SK-N-SH (cell line): ENCODE measurements at regions not wholly inside any gene's neighbourhood (a gene's known extent, or its start where the extent isn't known, plus 50 kb on each side); places are given as distances from the start of the nearest gene placed in this dataset.

Experiments
- CTCF ChIA-PET: fragments of 300-600, 350-600 bp; formaldehyde crosslinking; extraction: SDS; loops from one replicate; lab custom pipeline; 2021; lab: Yijun Ruan, JAX
- POLR2A ChIA-PET: fragments of 350-600 bp; sonication (Branson Sonifier 250); formaldehyde crosslinking; extraction: SDS; loops from one replicate; lab custom pipeline; 2020; ENCODE audit warnings: antibody characterized with exemption, inconsistent platforms; lab: Yijun Ruan, JAX
- DNase-seq: peaks from one replicate; pipeline ENCODE4 v3.0.0; 2012
- H2AFZ ChIP-seq: fragments of 200-600 bp; sonication (generic); 2 replicates; pipeline ENCODE4 v1.8.1; 2016; ENCODE audit warnings: antibody characterized with exemption, mild to moderate bottlenecking, low read depth
- H3F3A ChIP-seq: fragments of 200-600 bp; sonication (generic); replicated peaks from 2 replicates; pipeline ENCODE3; 2016; ENCODE audit warnings: antibody characterized with exemption, mild to moderate bottlenecking; ENCODE audit not compliant: insufficient read depth
- H3K27ac ChIP-seq, 2 experiments: fragments of 200-500 bp in 1 of 2; fragments of 200-600 bp in 1 of 2; sonication (Bioruptor generic) in 1 of 2; sonication (generic), shearing (Covaris generic) in 1 of 2; 2 replicates each; pipeline versions ENCODE4 v1.5.1 to v1.6.1; 2014 to 2016; ENCODE audit warnings: low read depth in 2 of 2, inconsistent platforms in 1 of 2, low read length in 1 of 2, mild to moderate bottlenecking in 1 of 2, mixed read lengths in 1 of 2
- H3K27me3 ChIP-seq: fragments of 200-600 bp; sonication (generic), shearing (Covaris generic); 2 replicates; pipeline ENCODE4 v1.6.1; 2016; ENCODE audit warnings: mixed run types; ENCODE audit not compliant: insufficient read depth
- H3K36me3 ChIP-seq, 2 experiments: fragments of 200-500 bp in 1 of 2; fragments of 200-600 bp in 1 of 2; sonication (Bioruptor generic) in 1 of 2; sonication (generic) in 1 of 2; replicated peaks in 1 of 2; 2 replicates each; pipeline versions ENCODE3 to v1.5.1; 2014 to 2016; ENCODE audit warnings: low read length in 1 of 2, mild to moderate bottlenecking in 1 of 2; ENCODE audit not compliant: insufficient read depth in 2 of 2, control insufficient read depth in 1 of 2
- H3K4me1 ChIP-seq, 2 experiments: fragments of 200-500 bp in 1 of 2; fragments of 200-600 bp in 1 of 2; sonication (Bioruptor generic) in 1 of 2; sonication (generic), shearing (Covaris generic) in 1 of 2; 2 replicates each; pipeline versions ENCODE4 v1.5.1 to v1.6.1; 2014 to 2016; ENCODE audit warnings: low read depth in 1 of 2, low read length in 1 of 2, mixed run types in 1 of 2; ENCODE audit not compliant: insufficient read depth in 2 of 2, control insufficient read depth in 1 of 2
- H3K4me2 ChIP-seq: fragments of 200-600 bp; sonication (generic), shearing (Covaris generic); 2 replicates; pipeline ENCODE4 v1.6.1; 2017; ENCODE audit warnings: mixed run types
- H3K4me3 ChIP-seq, 2 experiments: fragments of 200-500 bp in 1 of 2; fragments of 200-600 bp in 1 of 2; sonication (Bioruptor generic) in 1 of 2; sonication (generic), shearing (Covaris generic) in 1 of 2; 2 replicates each; pipeline versions ENCODE4 v1.5.1 to v1.8.1; 2014 to 2016; ENCODE audit warnings: low read depth in 2 of 2, inconsistent platforms in 1 of 2, low read length in 1 of 2, mild to moderate bottlenecking in 1 of 2, mixed read lengths in 1 of 2, moderate library complexity in 1 of 2
- H3K79me2 ChIP-seq: fragments of 200-600 bp; sonication (generic); 2 replicates; pipeline ENCODE4 v1.8.1; 2017; ENCODE audit warnings: mild to moderate bottlenecking; ENCODE audit not compliant: insufficient read depth
- H3K9ac ChIP-seq: fragments of 200-600 bp; sonication (generic); 2 replicates; pipeline ENCODE4 v1.6.1; 2017; ENCODE audit warnings: mixed run types
- H3K9me2 ChIP-seq: fragments of 200-600 bp; sonication (generic); 2 replicates; pipeline ENCODE4 v1.6.1; 2017; ENCODE audit warnings: mixed run types
- H3K9me3 ChIP-seq: fragments of 200-600 bp; sonication (generic); 2 replicates; pipeline ENCODE4 v1.6.1; 2017; ENCODE audit warnings: mixed run types, mild to moderate bottlenecking, moderate library complexity
- H4K20me1 ChIP-seq: fragments of 200-600 bp; sonication (generic); 2 replicates; pipeline ENCODE4 v1.6.1; 2017; ENCODE audit warnings: mild to moderate bottlenecking, mixed run types; ENCODE audit not compliant: insufficient read depth
- EP300 ChIP-seq, 2 experiments: IDR thresholded peaks; 2 replicates each; pipeline versions ENCODE4 v1.4.0 to v1.6.1; 2012; ENCODE audit warnings: borderline replicate concordance in 1 of 2, low read depth in 1 of 2, low read length in 1 of 2
- EZH2phosphoT487 ChIP-seq: fragments of 200-600 bp; sonication (generic); IDR thresholded peaks from 2 replicates; pipeline ENCODE4 v1.6.1; 2017; ENCODE audit warnings: low read depth, mixed run types, mild to moderate bottlenecking, antibody characterized with exemption, moderate library complexity, borderline replicate concordance
- FOSL2 ChIP-seq: IDR thresholded peaks from 2 replicates; pipeline ENCODE4 v1.4.0; 2012; ENCODE audit warnings: low read depth, mild to moderate bottlenecking, moderate library complexity, borderline replicate concordance
- FOXJ3 ChIP-seq: sonication (generic); formaldehyde crosslinking; IDR thresholded peaks from 2 replicates; pipeline ENCODE4 v1.5.1; 2020; ENCODE audit warnings: mild to moderate bottlenecking, missing genetic modification reagents
- GABPA ChIP-seq: IDR thresholded peaks from 2 replicates; pipeline ENCODE4 v1.4.0; 2012; ENCODE audit warnings: low read depth, mild to moderate bottlenecking
- JUND ChIP-seq: IDR thresholded peaks from 2 replicates; pipeline ENCODE4 v1.4.0; 2012
- MXI1 ChIP-seq: IDR thresholded peaks from 2 replicates; pipeline ENCODE4 v1.6.1; 2012; ENCODE audit warnings: mild to moderate bottlenecking, low read depth, low read length, improper control_type of control experiment
- NFIC ChIP-seq: IDR thresholded peaks from 2 replicates; pipeline ENCODE4 v1.4.0; 2012; ENCODE audit warnings: borderline replicate concordance
- RAD21 ChIP-seq: IDR thresholded peaks from 2 replicates; pipeline ENCODE4 v1.6.1; 2012; ENCODE audit warnings: mild to moderate bottlenecking, low read length
- RCOR1 ChIP-seq: fragments of 150-350 bp; IDR thresholded peaks from 2 replicates; pipeline ENCODE4 v1.6.1; 2017; ENCODE audit warnings: antibody characterized with exemption, low read length
- RFX5 ChIP-seq: IDR thresholded peaks from 2 replicates; pipeline ENCODE4 v1.6.1; 2012; ENCODE audit warnings: mild to moderate bottlenecking, improper control_type of control experiment, low read length
- RXRA ChIP-seq: IDR thresholded peaks from 2 replicates; pipeline ENCODE4 v1.4.0; 2012; ENCODE audit warnings: low read depth, mild to moderate bottlenecking, borderline replicate concordance
- SMC3 ChIP-seq: IDR thresholded peaks from 2 replicates; pipeline ENCODE4 v1.6.1; 2012; ENCODE audit warnings: low read depth, low read length, improper control_type of control experiment
- TAF1 ChIP-seq: IDR thresholded peaks from 2 replicates; pipeline ENCODE4 v1.6.1; 2012; ENCODE audit warnings: low read depth, mild to moderate bottlenecking, low read length, moderate library complexity, borderline replicate concordance
- TCF12 ChIP-seq: IDR thresholded peaks from 2 replicates; pipeline ENCODE4 v1.4.0; 2012
- TEAD4 ChIP-seq: IDR thresholded peaks from 2 replicates; pipeline ENCODE4 v1.4.0; 2012; ENCODE audit warnings: mild to moderate bottlenecking, borderline replicate concordance; ENCODE audit not compliant: insufficient read depth
- WGBS: methylation state at CpG from one replicate; pipeline ENCODE4 v1.1.6; 2017; ENCODE audit warnings: low lambda C conversion rate; 5-methylcytosine and 5-hydroxymethylcytosine counted together
- TF ChIP-seq, protein P1 (sequence below): IDR thresholded peaks from 2 replicates; pipeline ENCODE4 v1.4.0; 2012; ENCODE audit warnings: low read depth, borderline replicate concordance
- TF ChIP-seq, protein P2 (sequence below): IDR thresholded peaks from 2 replicates; pipeline ENCODE4 v1.4.0; 2012; ENCODE audit warnings: low read depth, borderline replicate concordance
- TF ChIP-seq, protein P3 (sequence below): fragments of 150-350 bp; IDR thresholded peaks from 2 replicates; pipeline ENCODE4 v1.6.1; 2016; ENCODE audit warnings: mild to moderate bottlenecking, low read depth, low read length
- TF ChIP-seq, protein P4 (sequence below): IDR thresholded peaks from 2 replicates; pipeline ENCODE4; 2012

DNA sequence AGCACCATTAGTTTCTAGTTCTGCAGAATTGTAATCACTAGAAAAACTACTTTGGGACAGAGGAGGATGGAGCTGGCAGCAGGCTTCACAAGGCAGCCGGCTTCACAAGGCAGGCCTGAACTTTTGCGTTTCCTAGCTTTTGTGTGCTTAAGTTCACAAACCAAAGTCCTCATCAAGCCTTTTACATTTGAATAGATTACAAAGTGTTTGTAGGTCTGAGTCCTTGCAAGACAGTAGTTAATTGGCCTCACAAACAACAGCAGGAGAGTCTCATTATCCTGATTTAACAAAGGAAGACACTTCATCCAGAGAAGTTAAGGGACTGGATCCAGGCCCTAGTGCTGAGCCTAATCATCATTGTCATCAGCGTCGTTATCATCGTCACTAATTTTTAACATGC is 147.8 kb upstream of the AUTS2 start:
- Histone ChIP-seq H3K9ac (no peak overlapping the region), H3K4me2 (no peak overlapping the region), H2AFZ (no peak overlapping the region), H3K27ac (no peak overlapping the region), H3K36me3 (no peaks in the 10 kb centered on the region), H4K20me1 (no peaks in the 10 kb centered on the region), H3K4me1 (peaks cover 0 to 8% of the 10 kb centered on the region in 2 experiments; a peak in 1 of 4 replicates), H3K9me2 (no peaks in the 10 kb centered on the region), H3K79me2 (no peaks in the 10 kb centered on the region), H3K4me3 (no peak overlapping the region)
- ChIA-PET CTCF (interaction anchor here (1.8 kb wide), 1 partner anchor 58 kb away, joined by 4 read pairs; no protein-coding TSS in a partner anchor), POLR2A (no interaction called here)
- 86% methylated on average over 5 of the region's 5 CpGs for WGBS
- DNase-seq, result no peak
- TF ChIP-seq SMC3 (no peak), NFIC (no peak), TCF12 (no peak), RCOR1 (no peak), RFX5 (no peak), JUND (no peak), TEAD4 (no peak), EP300 (IDR thresholded peaks at IDR 0.05; ENCODE audit: borderline replicate concordance in 1 of 2, low read depth in 1 of 2, low read length in 1 of 2) (no peak), GABPA (no peak)
- TF ChIP-seq, protein P1, sequence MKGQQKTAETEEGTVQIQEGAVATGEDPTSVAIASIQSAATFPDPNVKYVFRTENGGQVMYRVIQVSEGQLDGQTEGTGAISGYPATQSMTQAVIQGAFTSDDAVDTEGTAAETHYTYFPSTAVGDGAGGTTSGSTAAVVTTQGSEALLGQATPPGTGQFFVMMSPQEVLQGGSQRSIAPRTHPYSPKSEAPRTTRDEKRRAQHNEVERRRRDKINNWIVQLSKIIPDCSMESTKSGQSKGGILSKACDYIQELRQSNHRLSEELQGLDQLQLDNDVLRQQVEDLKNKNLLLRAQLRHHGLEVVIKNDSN, result no peak
- TF ChIP-seq, protein P2, sequence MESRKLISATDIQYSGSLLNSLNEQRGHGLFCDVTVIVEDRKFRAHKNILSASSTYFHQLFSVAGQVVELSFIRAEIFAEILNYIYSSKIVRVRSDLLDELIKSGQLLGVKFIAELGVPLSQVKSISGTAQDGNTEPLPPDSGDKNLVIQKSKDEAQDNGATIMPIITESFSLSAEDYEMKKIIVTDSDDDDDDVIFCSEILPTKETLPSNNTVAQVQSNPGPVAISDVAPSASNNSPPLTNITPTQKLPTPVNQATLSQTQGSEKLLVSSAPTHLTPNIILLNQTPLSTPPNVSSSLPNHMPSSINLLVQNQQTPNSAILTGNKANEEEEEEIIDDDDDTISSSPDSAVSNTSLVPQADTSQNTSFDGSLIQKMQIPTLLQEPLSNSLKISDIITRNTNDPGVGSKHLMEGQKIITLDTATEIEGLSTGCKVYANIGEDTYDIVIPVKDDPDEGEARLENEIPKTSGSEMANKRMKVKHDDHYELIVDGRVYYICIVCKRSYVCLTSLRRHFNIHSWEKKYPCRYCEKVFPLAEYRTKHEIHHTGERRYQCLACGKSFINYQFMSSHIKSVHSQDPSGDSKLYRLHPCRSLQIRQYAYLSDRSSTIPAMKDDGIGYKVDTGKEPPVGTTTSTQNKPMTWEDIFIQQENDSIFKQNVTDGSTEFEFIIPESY, result no peak
- TF ChIP-seq, protein P3, sequence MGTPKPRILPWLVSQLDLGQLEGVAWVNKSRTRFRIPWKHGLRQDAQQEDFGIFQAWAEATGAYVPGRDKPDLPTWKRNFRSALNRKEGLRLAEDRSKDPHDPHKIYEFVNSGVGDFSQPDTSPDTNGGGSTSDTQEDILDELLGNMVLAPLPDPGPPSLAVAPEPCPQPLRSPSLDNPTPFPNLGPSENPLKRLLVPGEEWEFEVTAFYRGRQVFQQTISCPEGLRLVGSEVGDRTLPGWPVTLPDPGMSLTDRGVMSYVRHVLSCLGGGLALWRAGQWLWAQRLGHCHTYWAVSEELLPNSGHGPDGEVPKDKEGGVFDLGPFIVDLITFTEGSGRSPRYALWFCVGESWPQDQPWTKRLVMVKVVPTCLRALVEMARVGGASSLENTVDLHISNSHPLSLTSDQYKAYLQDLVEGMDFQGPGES, result no peak
- TF ChIP-seq, all 33 proteins: peak for 0
- H3K9me3 ChIP-seq, result no peaks in the 10 kb centered on the region
- no peaks in the 10 kb centered on the region for H3K27me3 ChIP-seq
- no peaks in the 10 kb centered on the region for H3F3A ChIP-seq

DNA sequence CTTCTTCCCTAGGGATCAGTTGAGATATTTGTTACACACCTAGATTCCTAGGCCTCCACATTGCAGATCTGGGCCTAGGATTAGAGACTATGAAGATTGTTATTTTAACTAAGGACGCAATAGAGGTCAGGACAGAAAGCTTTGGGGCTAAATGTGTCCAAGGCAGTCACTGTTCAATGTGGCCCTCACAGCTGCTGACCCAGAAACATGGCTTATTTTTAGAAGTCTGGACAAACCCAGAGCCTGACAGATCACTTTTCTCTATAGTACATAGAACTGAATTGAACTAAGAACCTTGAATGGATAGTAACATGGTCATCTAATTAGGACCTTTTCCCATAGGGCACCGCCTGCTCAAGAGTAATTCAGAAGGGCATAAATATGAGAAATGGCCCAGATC is 146.6 kb upstream of the AUTS2 start:
- no peak overlapping the region for H3K4me2 ChIP-seq
- H3K9me2 ChIP-seq, result no peaks in the 10 kb centered on the region
- CTCF ChIA-PET, result interaction anchor here (1.8 kb wide), 1 partner anchor 57 kb away, joined by 4 read pairs; no protein-coding TSS in a partner anchor
- DNase-seq, result no peak
- H3K27ac ChIP-seq, result no peak overlapping the region
- H3K9me3 ChIP-seq, result no peaks in the 10 kb centered on the region
- no peaks in the 10 kb centered on the region for H3F3A ChIP-seq
- POLR2A ChIA-PET, result no interaction called here
- no peak overlapping the region for H2AFZ ChIP-seq
- 71% methylated on average over 2 of the region's 2 CpGs for WGBS
- no peak overlapping the region for H3K9ac ChIP-seq
- no peaks in the 10 kb centered on the region for H4K20me1 ChIP-seq
- H3K4me3 ChIP-seq, result no peak overlapping the region
- H3K27me3 ChIP-seq, result no peaks in the 10 kb centered on the region
- no peaks in the 10 kb centered on the region for H3K79me2 ChIP-seq
- H3K36me3 ChIP-seq, result no peaks in the 10 kb centered on the region
- H3K4me1 ChIP-seq, result peaks cover 0 to 3% of the 10 kb centered on the region in 2 experiments; a peak in 1 of 4 replicates
- no peak for TF ChIP-seq RAD21
- TF ChIP-seq FOXJ3 (CRISPR knock-in tag), result no peak
- no peak for TF ChIP-seq MXI1
- no peak for TF ChIP-seq EZH2phosphoT487
- TF ChIP-seq FOSL2, result no peak
- TF ChIP-seq, protein P4, sequence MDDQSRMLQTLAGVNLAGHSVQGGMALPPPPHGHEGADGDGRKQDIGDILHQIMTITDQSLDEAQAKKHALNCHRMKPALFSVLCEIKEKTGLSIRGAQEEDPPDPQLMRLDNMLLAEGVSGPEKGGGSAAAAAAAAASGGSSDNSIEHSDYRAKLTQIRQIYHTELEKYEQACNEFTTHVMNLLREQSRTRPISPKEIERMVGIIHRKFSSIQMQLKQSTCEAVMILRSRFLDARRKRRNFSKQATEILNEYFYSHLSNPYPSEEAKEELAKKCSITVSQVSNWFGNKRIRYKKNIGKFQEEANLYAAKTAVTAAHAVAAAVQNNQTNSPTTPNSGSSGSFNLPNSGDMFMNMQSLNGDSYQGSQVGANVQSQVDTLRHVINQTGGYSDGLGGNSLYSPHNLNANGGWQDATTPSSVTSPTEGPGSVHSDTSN, result no peak
- no peak for TF ChIP-seq RXRA
- no peak for TF ChIP-seq TAF1
- no peak for TF ChIP-seq GABPA
- TF ChIP-seq, protein P3, result no peak
